ENCODE measurements at regions not wholly inside any gene's neighbourhood (a gene's known extent, or its start where the extent isn't known, plus 50 kb on each side); places are given as distances from the start of the nearest gene placed in this dataset.
A peak's percentile ranks its signal among the peaks of the same experiment; 100 is the strongest.

DNA sequence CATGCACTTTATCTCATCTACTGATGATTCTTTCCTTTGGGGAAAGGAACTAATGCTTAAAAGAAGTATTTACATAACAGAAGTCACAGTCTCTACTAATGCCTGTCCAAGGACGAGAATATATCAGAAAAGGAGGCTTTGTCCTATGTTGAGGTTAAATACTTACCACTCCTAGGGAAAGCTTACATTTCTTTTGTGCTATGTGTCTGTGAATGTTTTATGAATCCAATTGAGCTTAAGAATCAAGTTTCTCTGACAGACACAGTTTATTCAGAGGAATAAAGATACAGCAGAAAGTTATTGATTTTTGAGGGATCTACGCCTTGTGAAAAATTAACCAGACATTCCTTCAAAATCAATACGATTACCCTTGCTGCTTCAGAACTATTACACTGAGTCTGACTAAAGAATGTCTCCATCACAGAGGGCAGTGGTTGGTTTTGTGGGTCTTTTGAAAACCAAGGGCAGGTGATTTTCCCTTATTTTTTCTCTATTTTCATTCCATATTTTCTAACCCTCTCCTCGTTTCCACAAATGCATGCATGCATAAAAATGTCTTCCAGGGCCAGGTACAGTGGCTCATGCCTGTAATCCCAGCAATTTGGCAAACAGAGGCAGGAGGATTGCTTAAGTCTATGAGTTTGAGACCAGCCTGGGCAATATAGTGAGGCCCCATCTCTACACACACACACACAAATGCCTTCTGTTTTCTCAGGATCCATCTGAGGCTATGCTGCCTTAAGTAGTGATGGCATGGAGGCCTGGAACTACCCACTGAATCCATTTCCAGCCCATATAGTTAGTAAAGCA is 1095.1 kb downstream of the GALC start:
- no peak for DNase-seq
- H3K27me3 ChIP-seq, result no peaks in the 10 kb centered on the region
- H3K9me3 ChIP-seq, result no peaks in the 10 kb centered on the region
- ATAC-seq, result peak; percentile 61
- H3K4me3 ChIP-seq, result no peak overlapping the region
- intact Hi-C loops (cut with DNase I), result no loop called here
- WGBS, 2 donors, result 18 to 21% methylated on average over 4 of the region's 4 CpGs
- H3K27ac ChIP-seq, result peak overlapping the region in 1 of 4 donors; percentile 34
- TF ChIP-seq POLR2A (IDR thresholded peaks at IDR 0.05), result no peak
- TF ChIP-seq, protein P1, sequence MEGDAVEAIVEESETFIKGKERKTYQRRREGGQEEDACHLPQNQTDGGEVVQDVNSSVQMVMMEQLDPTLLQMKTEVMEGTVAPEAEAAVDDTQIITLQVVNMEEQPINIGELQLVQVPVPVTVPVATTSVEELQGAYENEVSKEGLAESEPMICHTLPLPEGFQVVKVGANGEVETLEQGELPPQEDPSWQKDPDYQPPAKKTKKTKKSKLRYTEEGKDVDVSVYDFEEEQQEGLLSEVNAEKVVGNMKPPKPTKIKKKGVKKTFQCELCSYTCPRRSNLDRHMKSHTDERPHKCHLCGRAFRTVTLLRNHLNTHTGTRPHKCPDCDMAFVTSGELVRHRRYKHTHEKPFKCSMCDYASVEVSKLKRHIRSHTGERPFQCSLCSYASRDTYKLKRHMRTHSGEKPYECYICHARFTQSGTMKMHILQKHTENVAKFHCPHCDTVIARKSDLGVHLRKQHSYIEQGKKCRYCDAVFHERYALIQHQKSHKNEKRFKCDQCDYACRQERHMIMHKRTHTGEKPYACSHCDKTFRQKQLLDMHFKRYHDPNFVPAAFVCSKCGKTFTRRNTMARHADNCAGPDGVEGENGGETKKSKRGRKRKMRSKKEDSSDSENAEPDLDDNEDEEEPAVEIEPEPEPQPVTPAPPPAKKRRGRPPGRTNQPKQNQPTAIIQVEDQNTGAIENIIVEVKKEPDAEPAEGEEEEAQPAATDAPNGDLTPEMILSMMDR (IDR thresholded peaks at IDR 0.05), result no peak
- peaks cover 31% of the 10 kb centered on the region for H3K4me1 ChIP-seq
- H3K36me3 ChIP-seq (replicated peaks in 1 of 2; ENCODE audit: insufficient read depth in 1 of 2, low read depth in 2 of 2), result no peaks in the 10 kb centered on the region

DNA sequence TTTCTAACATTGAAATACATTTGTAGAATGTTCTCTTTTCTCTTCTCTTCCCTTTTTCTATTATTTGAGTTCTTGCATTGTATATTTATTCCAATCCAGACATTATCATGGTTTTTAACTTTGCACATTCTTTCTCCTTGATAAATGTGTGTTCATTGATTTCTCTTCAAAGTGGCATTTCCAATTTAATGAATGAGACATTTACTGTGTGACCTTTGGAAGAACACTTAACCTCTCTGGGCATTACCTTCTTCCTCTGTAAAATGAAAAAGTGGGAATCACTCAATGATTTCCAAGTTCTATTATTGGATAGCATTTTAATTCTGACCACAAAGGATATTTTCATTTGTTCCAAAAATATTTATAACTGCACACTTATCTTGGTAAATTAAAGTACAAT is 1095.8 kb downstream of the GALC start:
- DNase-seq (no peak), ATAC-seq (no peak)
- Histone ChIP-seq H3K36me3 (replicated peaks in 1 of 2; ENCODE audit: insufficient read depth in 1 of 2, low read depth in 2 of 2) (no peaks in the 10 kb centered on the region), H3K27me3 (no peaks in the 10 kb centered on the region), H3K4me1 (peaks cover 37% of the 10 kb centered on the region), H3K9me3 (no peaks in the 10 kb centered on the region), H3K4me3 (no peak overlapping the region), H3K27ac (no peak overlapping the region)
- no peak for TF ChIP-seq POLR2A (IDR thresholded peaks at IDR 0.05)
- TF ChIP-seq, protein P1 (IDR thresholded peaks at IDR 0.05), result no peak
- intact Hi-C loops (cut with DNase I), result no loop called here

DNA sequence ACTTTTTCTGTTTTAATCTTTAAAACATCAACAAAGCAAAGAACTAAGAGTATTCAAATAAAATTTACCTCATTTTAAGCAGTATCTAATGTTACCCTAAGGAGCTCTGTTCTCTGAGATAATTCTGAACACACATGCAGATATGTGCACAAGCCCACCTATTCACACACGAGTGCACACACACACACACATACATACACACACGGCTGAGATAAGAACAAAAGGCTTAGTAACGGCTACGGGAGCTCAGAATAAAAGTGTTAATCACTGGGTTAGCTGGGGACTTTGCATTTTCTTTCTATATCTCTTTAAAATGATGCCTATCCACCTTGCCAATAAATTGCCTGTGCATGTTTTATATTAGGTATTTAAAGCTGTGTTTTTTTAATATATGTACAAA is 1096.3 kb downstream of the GALC start:
- 12 to 26% methylated on average over 4 of the region's 4 CpGs for WGBS, 2 donors
- TF ChIP-seq, protein P1 (IDR thresholded peaks at IDR 0.05), result no peak
- TF ChIP-seq POLR2A (IDR thresholded peaks at IDR 0.05), result no peak
- DNase-seq (no peak), ATAC-seq (no peak)
- Histone ChIP-seq H3K27ac (no peak overlapping the region), H3K9me3 (no peaks in the 10 kb centered on the region), H3K36me3 (replicated peaks in 1 of 2; ENCODE audit: insufficient read depth in 1 of 2, low read depth in 2 of 2) (no peaks in the 10 kb centered on the region), H3K27me3 (no peaks in the 10 kb centered on the region), H3K4me3 (no peak overlapping the region), H3K4me1 (peaks cover 42% of the 10 kb centered on the region)
- intact Hi-C loops (cut with DNase I), result no loop called here

- DNase-seq (no peak), ATAC-seq (peak; percentile 65)
- Histone ChIP-seq H3K4me3 (no peak overlapping the region), H3K36me3 (replicated peaks in 1 of 2; ENCODE audit: insufficient read depth in 1 of 2, low read depth in 2 of 2) (no peaks in the 10 kb centered on the region), H3K27ac (no peak overlapping the region), H3K27me3 (no peaks in the 10 kb centered on the region), H3K4me1 (peaks cover 32% of the 10 kb centered on the region), H3K9me3 (no peaks in the 10 kb centered on the region)
- intact Hi-C loops (cut with DNase I), result no loop called here
- WGBS, 2 donors, result 17 to 20% methylated on average over 2 of the region's 2 CpGs
- TF ChIP-seq, protein P1 (IDR thresholded peaks at IDR 0.05), result no peak
- TF ChIP-seq POLR2A (IDR thresholded peaks at IDR 0.05), result no peak
Observed at GRCh38 chr14:86892152-86892956, 1100.6 kb downstream of the GALC start.

Data from body of pancreas (tissue), 4 donors.